ENCODE measurements at regions not wholly inside any gene's neighbourhood (a gene's known extent, or its start where the extent isn't known, plus 50 kb on each side); places are given as distances from the start of the nearest gene placed in this dataset.

GRCh38 chr2:196464311-196464710, 175.2 kb upstream of the CCDC150 start:
- H3K4me3 ChIP-seq (ENCODE audit: low read depth, low read length, poor library complexity, severe bottlenecking): no peak overlapping the region
- H3K36me3 ChIP-seq (ENCODE audit: insufficient read depth, low read length): no peaks in the 10 kb centered on the region
- H3K4me1 ChIP-seq (ENCODE audit: insufficient read depth, low read length, severe bottlenecking): no peaks in the 10 kb centered on the region
- TF ChIP-seq EZH2 (IDR thresholded peaks at IDR 0.05; ENCODE audit: borderline replicate concordance, low read length) (no peak), CTCF (IDR thresholded peaks at IDR 0.05; ENCODE audit: low read length) (no peak)
- H3K4me2 ChIP-seq (ENCODE audit: low read length): no peak overlapping the region
- H3K9me2 ChIP-seq (ENCODE audit: low read depth, low read length): no peaks in the 10 kb centered on the region
- no peaks in the 10 kb centered on the region for H3K27me3 ChIP-seq (ENCODE audit: insufficient read depth, low read length)
- H3F3A ChIP-seq (ENCODE audit: insufficient read depth, low read length): no peaks in the 10 kb centered on the region
- H3K9me3 ChIP-seq (ENCODE audit: low read length): no peaks in the 10 kb centered on the region
- H3K79me2 ChIP-seq (ENCODE audit: insufficient read depth, low read length): no peaks in the 10 kb centered on the region
- no peak overlapping the region for H3K9ac ChIP-seq (ENCODE audit: low read length)
- H2AFZ ChIP-seq (ENCODE audit: low read length): no peak overlapping the region
- no peak overlapping the region for H3K27ac ChIP-seq (ENCODE audit: low read depth, low read length, poor library complexity, severe bottlenecking)
- no peaks in the 10 kb centered on the region for H4K20me1 ChIP-seq (ENCODE audit: insufficient read depth, low read length)

GRCh38 chr2:196466581-196466980, 172.9 kb upstream of the CCDC150 start:
- no peak overlapping the region for H3K4me2 ChIP-seq (ENCODE audit: low read length)
- no peak overlapping the region for H3K9ac ChIP-seq (ENCODE audit: low read length)
- H3F3A ChIP-seq (ENCODE audit: insufficient read depth, low read length): no peaks in the 10 kb centered on the region
- no peak overlapping the region for H2AFZ ChIP-seq (ENCODE audit: low read length)
- no peaks in the 10 kb centered on the region for H3K79me2 ChIP-seq (ENCODE audit: insufficient read depth, low read length)
- H3K27me3 ChIP-seq (ENCODE audit: insufficient read depth, low read length): no peaks in the 10 kb centered on the region
- no peak for TF ChIP-seq EZH2 (IDR thresholded peaks at IDR 0.05; ENCODE audit: borderline replicate concordance, low read length)
- TF ChIP-seq CTCF (IDR thresholded peaks at IDR 0.05; ENCODE audit: low read length): no peak
- no peaks in the 10 kb centered on the region for H3K9me2 ChIP-seq (ENCODE audit: low read depth, low read length)
- no peaks in the 10 kb centered on the region for H3K4me1 ChIP-seq (ENCODE audit: insufficient read depth, low read length, severe bottlenecking)
- no peaks in the 10 kb centered on the region for H3K9me3 ChIP-seq (ENCODE audit: low read length)
- H3K27ac ChIP-seq (ENCODE audit: low read depth, low read length, poor library complexity, severe bottlenecking): no peak overlapping the region
- no peak overlapping the region for H3K4me3 ChIP-seq (ENCODE audit: low read depth, low read length, poor library complexity, severe bottlenecking)
- H4K20me1 ChIP-seq (ENCODE audit: insufficient read depth, low read length): no peaks in the 10 kb centered on the region
- no peaks in the 10 kb centered on the region for H3K36me3 ChIP-seq (ENCODE audit: insufficient read depth, low read length)

GRCh38 chr2:196468394-196468793, 171.1 kb upstream of the CCDC150 start:
- no peaks in the 10 kb centered on the region for H3K36me3 ChIP-seq (ENCODE audit: insufficient read depth, low read length)
- no peak overlapping the region for H2AFZ ChIP-seq (ENCODE audit: low read length)
- H3K4me1 ChIP-seq (ENCODE audit: insufficient read depth, low read length, severe bottlenecking): no peaks in the 10 kb centered on the region
- H3K27ac ChIP-seq (ENCODE audit: low read depth, low read length, poor library complexity, severe bottlenecking): no peak overlapping the region
- TF ChIP-seq CTCF (IDR thresholded peaks at IDR 0.05; ENCODE audit: low read length) (peak; percentile 49; the same call in 1 of the 2 replicates), EZH2 (IDR thresholded peaks at IDR 0.05; ENCODE audit: borderline replicate concordance, low read length) (no peak)
- H3K27me3 ChIP-seq (ENCODE audit: insufficient read depth, low read length): no peaks in the 10 kb centered on the region
- no peak overlapping the region for H3K4me2 ChIP-seq (ENCODE audit: low read length)
- H3K9me2 ChIP-seq (ENCODE audit: low read depth, low read length): no peaks in the 10 kb centered on the region
- H3F3A ChIP-seq (ENCODE audit: insufficient read depth, low read length): no peaks in the 10 kb centered on the region
- H4K20me1 ChIP-seq (ENCODE audit: insufficient read depth, low read length): no peaks in the 10 kb centered on the region
- H3K4me3 ChIP-seq (ENCODE audit: low read depth, low read length, poor library complexity, severe bottlenecking): no peak overlapping the region
- no peaks in the 10 kb centered on the region for H3K9me3 ChIP-seq (ENCODE audit: low read length)
- H3K9ac ChIP-seq (ENCODE audit: low read length): no peak overlapping the region
- no peaks in the 10 kb centered on the region for H3K79me2 ChIP-seq (ENCODE audit: insufficient read depth, low read length)

Data from OCI-LY1 (cell line).